GM23338 (cell line): ENCODE measurements at regions not wholly inside any gene's neighbourhood (a gene's known extent, or its start where the extent isn't known, plus 50 kb on each side); places are given as distances from the start of the nearest gene placed in this dataset.

ENCODE experiments used
- ATAC-seq: fragments of 200-7000 bp; cut with Tn5 transposase; 3 replicates; pipeline ENCODE4 v1.9.1; 2020
- DNase-seq: peaks from one replicate; pipeline ENCODE4 v3.0.0-alpha.2; 2015; ENCODE audit warnings: low spot score
- H2AFZ ChIP-seq: fragments of 200-600 bp; sonication (generic); 2 replicates; pipeline ENCODE4 v1.8.0; 2016; ENCODE audit warnings: antibody characterized with exemption, mild to moderate bottlenecking, moderate library complexity
- H3F3A ChIP-seq: fragments of 200-600 bp; sonication (generic); replicated peaks from 2 replicates; pipeline ENCODE4 v1.8.0; 2017; ENCODE audit warnings: antibody characterized with exemption, mixed run types, low read depth
- H3K27ac ChIP-seq: fragments of 200-600 bp; sonication (generic); 2 replicates; pipeline ENCODE4 v1.6.1; 2016; ENCODE audit warnings: low read depth
- H3K27me3 ChIP-seq: fragments of 200-600 bp; sonication (generic); 2 replicates; pipeline ENCODE4 v1.8.0; 2016; ENCODE audit warnings: mild to moderate bottlenecking, mixed run types, moderate library complexity; ENCODE audit not compliant: insufficient read depth
- H3K36me3 ChIP-seq: fragments of 200-600 bp; sonication (generic); 2 replicates; pipeline ENCODE4 v1.8.0; 2016; ENCODE audit warnings: mild to moderate bottlenecking; ENCODE audit not compliant: insufficient read depth
- H3K4me1 ChIP-seq: fragments of 200-600 bp; sonication (generic); 2 replicates; pipeline ENCODE4 v1.8.0; 2016; ENCODE audit warnings: mild to moderate bottlenecking, moderate library complexity; ENCODE audit not compliant: insufficient read depth
- H3K4me2 ChIP-seq: fragments of 200-600 bp; sonication (generic); 2 replicates; pipeline ENCODE4 v1.7.1; 2017; ENCODE audit warnings: mixed run types
- H3K4me3 ChIP-seq: fragments of 200-600 bp; sonication (generic); 2 replicates; pipeline ENCODE4 v1.6.1; 2016; ENCODE audit warnings: mixed run types
- H3K79me2 ChIP-seq: fragments of 200-600 bp; sonication (generic); replicated peaks from 2 replicates; pipeline ENCODE4 v1.8.0; 2017; ENCODE audit warnings: mild to moderate bottlenecking; ENCODE audit not compliant: insufficient read depth
- H3K9me2 ChIP-seq: fragments of 200-600 bp; sonication (generic); 2 replicates; pipeline ENCODE4 v1.8.0; 2017; ENCODE audit not compliant: insufficient read depth
- H4K20me1 ChIP-seq: fragments of 200-600 bp; sonication (generic); replicated peaks from 2 replicates; pipeline ENCODE4 v1.8.0; 2017; ENCODE audit warnings: mild to moderate bottlenecking; ENCODE audit not compliant: insufficient read depth
- H3K27ac Mint-ChIP-seq: 2 replicates; pipeline ENCODE4 v1.8.0; 2020; ENCODE audit warnings: inconsistent platforms, mild to moderate bottlenecking, moderate library complexity, mixed read lengths
- H3K27me3 Mint-ChIP-seq: 3 replicates; pipeline ENCODE4 v1.8.0; 2022; ENCODE audit warnings: low read depth, mild to moderate bottlenecking, moderate library complexity, mixed read lengths, inconsistent platforms; ENCODE audit not compliant: insufficient read depth, poor library complexity
- H3K36me3 Mint-ChIP-seq: 3 replicates; pipeline ENCODE4 v1.8.0; 2021; ENCODE audit warnings: low read depth, mild to moderate bottlenecking, inconsistent platforms, moderate library complexity, mixed read lengths
- H3K4me1 Mint-ChIP-seq: 3 replicates; pipeline ENCODE4 v1.8.0; 2020; ENCODE audit warnings: mild to moderate bottlenecking, inconsistent platforms, mixed read lengths
- H3K4me3 Mint-ChIP-seq: 3 replicates; pipeline ENCODE4 v1.8.0; 2021; ENCODE audit warnings: moderate library complexity, mild to moderate bottlenecking, inconsistent platforms, mixed read lengths
- H3K9me3 Mint-ChIP-seq: 3 replicates; pipeline ENCODE4 v1.8.0; 2020; ENCODE audit warnings: moderate library complexity, mild to moderate bottlenecking, inconsistent platforms, mixed read lengths
- CREB1 ChIP-seq: fragments of 250-450 bp; sonication (Bioruptor Pico); IDR thresholded peaks from 2 replicates; pipeline ENCODE4 v1.5.0; 2020; ENCODE audit warnings: low read depth, mild to moderate bottlenecking, moderate library complexity
- CTCF ChIP-seq, 2 experiments: fragments of 200-600 bp in 1 of 2; sonication (generic) in 1 of 2; conservative IDR thresholded peaks; 2 replicates each; pipeline versions ENCODE4 v1.5.1 to v1.6.1; 2016 to 2017; ENCODE audit warnings: antibody characterized with exemption in 2 of 2, low read depth in 2 of 2, mild to moderate bottlenecking in 2 of 2, moderate library complexity in 1 of 2
- ETS1 ChIP-seq: IDR thresholded peaks from 2 replicates; pipeline ENCODE4 v1.6.1; 2016; ENCODE audit warnings: antibody characterized with exemption
- JUNB ChIP-seq: IDR thresholded peaks from one replicate; pipeline ENCODE4 v1.6.1; 2016; ENCODE audit warnings: antibody characterized with exemption; ENCODE audit not compliant: unreplicated experiment
- POLR2AphosphoS5 ChIP-seq: IDR thresholded peaks from 2 replicates; pipeline ENCODE4 v1.6.1; 2016; ENCODE audit warnings: antibody characterized with exemption, low read depth
- REST ChIP-seq: IDR thresholded peaks from one replicate; pipeline ENCODE4 v1.6.1; 2018; ENCODE audit warnings: antibody characterized with exemption; ENCODE audit not compliant: unreplicated experiment
- ZNF331 ChIP-seq: fragments of 250-450 bp; sonication (Bioruptor Pico); IDR thresholded peaks from 2 replicates; pipeline ENCODE4 v1.5.0; 2020; ENCODE audit warnings: low read depth, mild to moderate bottlenecking, moderate library complexity
- ZNF462 ChIP-seq: fragments of 250-450 bp; sonication (Bioruptor Pico); IDR thresholded peaks from 2 replicates; pipeline ENCODE4 v1.5.0; 2020; ENCODE audit warnings: mild to moderate bottlenecking, moderate library complexity

GRCh38 chr15:77827860-77828259, 195.1 kb upstream of the LINGO1 start (continued):
- TF ChIP-seq ZNF462 (CRISPR knock-in tag) (no peak), CREB1 (CRISPR knock-in tag) (no peak)

- Mint-ChIP-seq H3K27me3 (peaks cover 16% of the 10 kb centered on the region), H3K4me3 (no peak overlapping the region), H3K9me3 (no peaks in the 10 kb centered on the region), H3K27ac (no peak overlapping the region), H3K4me1 (peaks cover 5% of the 10 kb centered on the region; the same call in 2 of the 3 replicates), H3K36me3 (no peaks in the 10 kb centered on the region)
- Histone ChIP-seq H3K27me3 (peaks cover 3% of the 10 kb centered on the region), H3K79me2 (no peaks in the 10 kb centered on the region), H3K4me3 (no peak overlapping the region), H3K27ac (no peak overlapping the region), H4K20me1 (no peaks in the 10 kb centered on the region), H3K4me2 (no peak overlapping the region), H3K36me3 (no peaks in the 10 kb centered on the region), H3F3A (no peaks in the 10 kb centered on the region), H3K4me1 (peaks cover 1% of the 10 kb centered on the region), H2AFZ (no peak overlapping the region), H3K9me2 (no peaks in the 10 kb centered on the region)
- DNase-seq, result no peak
- no peak for ATAC-seq
- no peak for TF ChIP-seq ETS1
- no peak for TF ChIP-seq JUNB
- no peak for TF ChIP-seq POLR2AphosphoS5
- TF ChIP-seq ZNF331, result no peak
- no peak for TF ChIP-seq CTCF (conservative IDR thresholded peaks at IDR 0.05; ENCODE audit: low read depth in 2 of 2)
- no peak for TF ChIP-seq REST
Measured at GRCh38 chr15:77826006-77826695, 193.4 kb upstream of the LINGO1 start.
